ENCODE measurements at regions not wholly inside any gene's neighbourhood (a gene's known extent, or its start where the extent isn't known, plus 50 kb on each side); places are given as distances from the start of the nearest gene placed in this dataset.

- ATAC-seq (no peak), DNase-seq (no peak)
- H3K4me3 Mint-ChIP-seq = no peak overlapping the region
- H3K9me3 Mint-ChIP-seq = no peaks in the 10 kb centered on the region
- Histone ChIP-seq H3K27me3 (ENCODE audit: control insufficient read depth, insufficient read depth, low read length) (no peaks in the 10 kb centered on the region), H3K36me3 (ENCODE audit: control insufficient read depth, insufficient read depth, low read length) (no peaks in the 10 kb centered on the region), H3K9me3 (ENCODE audit: control insufficient read depth, insufficient read depth, low read length) (no peaks in the 10 kb centered on the region), H3K4me3 (ENCODE audit: low read length) (no peak overlapping the region), H3K27ac (ENCODE audit: low read length) (no peak overlapping the region), H3K4me1 (ENCODE audit: control insufficient read depth, insufficient read depth, low read length) (no peaks in the 10 kb centered on the region)
- H3K27me3 Mint-ChIP-seq (ENCODE audit: low read depth in 2 of 2) = peaks cover 0 to 2% of the 10 kb centered on the region in 2 donors
- H3K27ac Mint-ChIP-seq = no peak overlapping the region
- intact Hi-C loops (cut with micrococcal nuclease) = no loop called here
- 94% methylated on average over 3 of the region's 3 CpGs for WGBS (ENCODE audit: insufficient coverage)
- no peak for TF ChIP-seq CTCF (IDR thresholded peaks at IDR 0.05)
- H3K36me3 Mint-ChIP-seq = no peaks in the 10 kb centered on the region
- H3K4me1 Mint-ChIP-seq = no peaks in the 10 kb centered on the region
Measured at GRCh38 chr9:115225459-115226116, 107.6 kb upstream of the TNC start.

- H3K36me3 ChIP-seq (ENCODE audit: control insufficient read depth, insufficient read depth, low read length) = no peaks in the 10 kb centered on the region
- 85% methylated on average over 3 of the region's 3 CpGs for WGBS (ENCODE audit: insufficient coverage)
- H3K27ac ChIP-seq (ENCODE audit: low read length) = no peak overlapping the region
- Mint-ChIP-seq H3K4me3 (no peak overlapping the region), H3K36me3 (no peaks in the 10 kb centered on the region), H3K27ac (no peak overlapping the region), H3K4me1 (no peaks in the 10 kb centered on the region), H3K9me3 (no peaks in the 10 kb centered on the region), H3K27me3 (ENCODE audit: low read depth in 2 of 2) (peaks cover 0 to 2% of the 10 kb centered on the region in 2 donors)
- no peaks in the 10 kb centered on the region for H3K4me1 ChIP-seq (ENCODE audit: control insufficient read depth, insufficient read depth, low read length)
- H3K4me3 ChIP-seq (ENCODE audit: low read length) = no peak overlapping the region
- DNase-seq = no peak
- ATAC-seq = no peak
- H3K27me3 ChIP-seq (ENCODE audit: control insufficient read depth, insufficient read depth, low read length) = no peaks in the 10 kb centered on the region
- intact Hi-C loops (cut with micrococcal nuclease) = no loop called here
- no peaks in the 10 kb centered on the region for H3K9me3 ChIP-seq (ENCODE audit: control insufficient read depth, insufficient read depth, low read length)
- no peak for TF ChIP-seq CTCF (IDR thresholded peaks at IDR 0.05)
Measured at GRCh38 chr9:115226152-115226551, 108.2 kb upstream of the TNC start.

GRCh38 chr9:115229496-115229895 is 111.5 kb upstream of the TNC start:
- H3K9me3 Mint-ChIP-seq = peaks cover 3% of the 10 kb centered on the region in 2 donors
- ATAC-seq = no peak
- 88% methylated on average over 2 of the region's 2 CpGs for WGBS (ENCODE audit: insufficient coverage)

More at GRCh38 chr9:115229496-115229895, 111.5 kb upstream of the TNC start:
- H3K4me3 ChIP-seq (ENCODE audit: low read length) = no peak overlapping the region
- no peaks in the 10 kb centered on the region for H3K36me3 ChIP-seq (ENCODE audit: control insufficient read depth, insufficient read depth, low read length)
- no peaks in the 10 kb centered on the region for H3K9me3 ChIP-seq (ENCODE audit: control insufficient read depth, insufficient read depth, low read length)
- H3K36me3 Mint-ChIP-seq = no peaks in the 10 kb centered on the region
- H3K4me1 ChIP-seq (ENCODE audit: control insufficient read depth, insufficient read depth, low read length) = no peaks in the 10 kb centered on the region
- H3K27ac Mint-ChIP-seq = no peak overlapping the region
- no peak overlapping the region for H3K27ac ChIP-seq (ENCODE audit: low read length)
- H3K27me3 ChIP-seq (ENCODE audit: control insufficient read depth, insufficient read depth, low read length) = no peaks in the 10 kb centered on the region
- intact Hi-C loops (cut with micrococcal nuclease) = no loop called here
- no peak for DNase-seq
- H3K27me3 Mint-ChIP-seq (ENCODE audit: low read depth in 2 of 2) = peaks cover 7% of the 10 kb centered on the region in 2 donors
- no peaks in the 10 kb centered on the region for H3K4me1 Mint-ChIP-seq
- H3K4me3 Mint-ChIP-seq = no peak overlapping the region
- no peak for TF ChIP-seq CTCF (IDR thresholded peaks at IDR 0.05)

Data from natural killer cell (primary cell).